A549 (cell line): ENCODE measurements at regions not wholly inside any gene's neighbourhood (a gene's known extent, or its start where the extent isn't known, plus 50 kb on each side); places are given as distances from the start of the nearest gene placed in this dataset.

Experiments
- ATAC-seq, 2 experiments: fragments of 200-7000 bp in 1 of 2; fragments of >200 bp in 1 of 2; cut with Nextera tagmentation in 1 of 2; cut with Tn5 transposase in 1 of 2; 3 replicates each; pipeline versions ENCODE4 v1.8.0 to v1.9.1; 2018 to 2020; ENCODE audit warnings: mild to moderate bottlenecking in 1 of 2, moderate library complexity in 1 of 2
- CTCF ChIA-PET: fragments of 300-600 bp; sonication (Branson Sonifier 250); formaldehyde crosslinking; extraction: SDS; loops from one replicate; lab custom pipeline; 2021; ENCODE audit warnings: antibody characterized with exemption, inconsistent platforms; lab: Yijun Ruan, JAX
- POLR2A ChIA-PET: fragments of 350-600 bp; formaldehyde crosslinking; extraction: SDS; loops from one replicate; lab custom pipeline; 2021; ENCODE audit warnings: antibody characterized with exemption, inconsistent platforms; lab: Yijun Ruan, JAX
- DNase-seq, 2 experiments: peaks; one replicate each; pipeline versions ENCODE4 v3.0.0 to v3.0.0-alpha.2; 2011 to 2016; ENCODE audit warnings: low read depth in 1 of 2, low spot score in 1 of 2
- FAIRE-seq: peaks from 2 replicates; lab custom pipeline; 2011; peaks lifted over from hg19 to GRCh38; lab: Jason Lieb, UNC
- H3K27ac ChIP-seq, 2 experiments: fragments of >200 bp; sonication (Bioruptor Twin); formaldehyde crosslinking; 3 replicates each; pipeline ENCODE4 v1.5.1; 2016 to 2017
- H3K4me1 ChIP-seq: fragments of >200 bp; sonication (Bioruptor Twin); formaldehyde crosslinking; 3 replicates; pipeline ENCODE4 v1.6.1; 2016
- H3K4me2 ChIP-seq: fragments of >200 bp; sonication (Bioruptor Twin); formaldehyde crosslinking; 3 replicates; pipeline ENCODE4 v1.6.1; 2016
- H3K4me3 ChIP-seq: fragments of >200 bp; sonication (Bioruptor Twin); formaldehyde crosslinking; 3 replicates; pipeline ENCODE4 v1.5.1; 2016
- H3K9me3 ChIP-seq: fragments of >200 bp; sonication (Bioruptor Twin); formaldehyde crosslinking; 3 replicates; pipeline ENCODE4 v1.6.1; 2016
- BHLHE40 ChIP-seq: IDR thresholded peaks from 2 replicates; pipeline ENCODE4 v1.6.1; 2012; ENCODE audit warnings: low read depth, low read length, inconsistent platforms
- CBX2 ChIP-seq: fragments of 200-600 bp; sonication (generic); IDR thresholded peaks from 2 replicates; pipeline ENCODE4 v1.6.1; 2016; ENCODE audit warnings: low read depth, mild to moderate bottlenecking, borderline replicate concordance
- CBX8 ChIP-seq: fragments of 200-600 bp; sonication (generic); IDR thresholded peaks from 2 replicates; pipeline ENCODE4 v1.6.1; 2016
- CHD4 ChIP-seq: fragments of 200-600 bp; sonication (generic); IDR thresholded peaks from 2 replicates; pipeline ENCODE4 v1.6.1; 2016; ENCODE audit warnings: antibody characterized with exemption, mild to moderate bottlenecking, borderline replicate concordance
- EHF ChIP-seq: fragments of 250-450 bp; sonication (Bioruptor Pico); IDR thresholded peaks from 2 replicates; pipeline ENCODE4 v1.5.0; 2020; ENCODE audit warnings: mild to moderate bottlenecking
- ELK1 ChIP-seq: fragments of 150-350 bp; IDR thresholded peaks from 2 replicates; pipeline ENCODE4 v1.6.1; 2014; ENCODE audit warnings: low read depth, mild to moderate bottlenecking, low read length
- FOSB ChIP-seq: fragments of 250-450 bp; sonication (Bioruptor Pico); IDR thresholded peaks from 2 replicates; pipeline ENCODE4 v1.5.0; 2020; ENCODE audit warnings: mild to moderate bottlenecking, moderate library complexity
- FOSL2 ChIP-seq, 2 experiments: fragments of 450-650 bp in 1 of 2; fragments of >200 bp in 1 of 2; sonication (Bioruptor Twin) in 1 of 2; formaldehyde crosslinking; IDR thresholded peaks; 2 replicates each; pipeline versions ENCODE4 v1.5.0 to v1.6.1; 2016 to 2020; ENCODE audit warnings: mild to moderate bottlenecking in 1 of 2, moderate library complexity in 1 of 2
- FOXS1 ChIP-seq: fragments of 250-450 bp; sonication (Bioruptor Pico); IDR thresholded peaks from 2 replicates; pipeline ENCODE4 v1.5.0; 2020; ENCODE audit warnings: mild to moderate bottlenecking, moderate library complexity
- HDAC2 ChIP-seq: fragments of 200-600 bp; sonication (generic); IDR thresholded peaks from 2 replicates; pipeline ENCODE4 v1.6.1; 2016
- HMGXB4 ChIP-seq: fragments of 250-450 bp; sonication (Bioruptor Pico); IDR thresholded peaks from 2 replicates; pipeline ENCODE4 v1.5.0; 2021; ENCODE audit warnings: mild to moderate bottlenecking, moderate library complexity, borderline replicate concordance
- HOXA7 ChIP-seq: fragments of 250-450 bp; sonication (Bioruptor Pico); IDR thresholded peaks from 2 replicates; pipeline ENCODE4 v1.5.0; 2020; ENCODE audit warnings: mild to moderate bottlenecking, moderate library complexity
- JUN ChIP-seq, 2 experiments: fragments of >200 bp; sonication (Bioruptor Twin); formaldehyde crosslinking; IDR thresholded peaks; 2 replicates in 1 of 2; 3 replicates in 1 of 2; pipeline ENCODE4 v1.6.1; 2016 to 2017
- KDM5A ChIP-seq: fragments of 200-600 bp; sonication (generic); IDR thresholded peaks from 2 replicates; pipeline ENCODE4 v1.6.1; 2016; ENCODE audit warnings: antibody characterized with exemption, mild to moderate bottlenecking
- MAX ChIP-seq: IDR thresholded peaks from 2 replicates; pipeline ENCODE4 v1.6.1; 2012
- NPAS2 ChIP-seq: fragments of 250-450 bp; sonication (Bioruptor Pico); IDR thresholded peaks from 2 replicates; pipeline ENCODE4 v1.8.0; 2022; ENCODE audit warnings: mild to moderate bottlenecking, moderate library complexity, borderline replicate concordance
- NR3C1 ChIP-seq: fragments of >200 bp; sonication (Bioruptor Twin); formaldehyde crosslinking; IDR thresholded peaks from 3 replicates; pipeline ENCODE4 v1.6.1; 2017
- POLR2A ChIP-seq: IDR thresholded peaks from 2 replicates; pipeline ENCODE4 v1.6.1; 2012; ENCODE audit warnings: mild to moderate bottlenecking, low read length
- RNF2 ChIP-seq: fragments of 200-600 bp; sonication (generic); IDR thresholded peaks from 2 replicates; pipeline ENCODE4 v1.6.1; 2016; ENCODE audit warnings: low read depth, mild to moderate bottlenecking, antibody characterized with exemption, moderate library complexity, borderline replicate concordance
- TP53 ChIP-seq: fragments of 250-450 bp; sonication (Bioruptor Pico); IDR thresholded peaks from 2 replicates; pipeline ENCODE4 v1.5.0; 2021; ENCODE audit warnings: mild to moderate bottlenecking, moderate library complexity
- ZC3H11A ChIP-seq: fragments of 450-650 bp; IDR thresholded peaks from 2 replicates; pipeline ENCODE4 v1.6.1; 2014; ENCODE audit warnings: antibody characterized with exemption, mild to moderate bottlenecking
- ZFP36 ChIP-seq: fragments of 450-650 bp; IDR thresholded peaks from 2 replicates; pipeline ENCODE4 v1.6.1; 2014; ENCODE audit warnings: borderline replicate concordance; ENCODE audit not compliant: partially characterized antibody
- WGBS: methylation state at CpG from one replicate; pipeline ENCODE4 v1.1.6; 2017; ENCODE audit errors: missing lambda C conversion rate; 5-methylcytosine and 5-hydroxymethylcytosine counted together
- TF ChIP-seq, protein P1 (sequence below): fragments of >200 bp; sonication (Bioruptor Twin); formaldehyde crosslinking; IDR thresholded peaks from 3 replicates; pipeline ENCODE4 v1.5.1; 2016
- TF ChIP-seq, protein P2 (sequence below): fragments of >200 bp; sonication (Bioruptor Twin); formaldehyde crosslinking; IDR thresholded peaks from 3 replicates; pipeline ENCODE4 v1.6.1; 2016
- TF ChIP-seq, protein P3 (sequence below): fragments of 250-450 bp; sonication (Bioruptor Pico); IDR thresholded peaks from 2 replicates; pipeline ENCODE4 v1.5.0; 2020; ENCODE audit warnings: low read depth, mild to moderate bottlenecking, moderate library complexity

GRCh38 chr1:172883387-172883791 lies 167.4 kb downstream of the TNFSF18 start:
- CTCF ChIA-PET: no interaction called here
- Histone ChIP-seq H3K9me3 (0 out of 3 replicates have a peak, but pooled peaks cover 3% of the 10 kb centered on the region), H3K4me3 (no peak overlapping the region), H3K4me1 (peaks cover 28% of the 10 kb centered on the region), H3K4me2 (no peak overlapping the region), H3K27ac (peak overlapping the region in 1 of 2 experiments; percentile 21; a peak in 2 of 6 replicates)
- no peak for TF ChIP-seq ZFP36
- no peak for TF ChIP-seq BHLHE40
- TF ChIP-seq ELK1: no peak
- TF ChIP-seq EHF (CRISPR knock-in tag): no peak
- POLR2A ChIA-PET: no interaction called here
- DNase-seq (no peak), FAIRE-seq (no peak), ATAC-seq (no peak)
- 90% methylated on average over 3 of the region's 3 CpGs for WGBS

DNA sequence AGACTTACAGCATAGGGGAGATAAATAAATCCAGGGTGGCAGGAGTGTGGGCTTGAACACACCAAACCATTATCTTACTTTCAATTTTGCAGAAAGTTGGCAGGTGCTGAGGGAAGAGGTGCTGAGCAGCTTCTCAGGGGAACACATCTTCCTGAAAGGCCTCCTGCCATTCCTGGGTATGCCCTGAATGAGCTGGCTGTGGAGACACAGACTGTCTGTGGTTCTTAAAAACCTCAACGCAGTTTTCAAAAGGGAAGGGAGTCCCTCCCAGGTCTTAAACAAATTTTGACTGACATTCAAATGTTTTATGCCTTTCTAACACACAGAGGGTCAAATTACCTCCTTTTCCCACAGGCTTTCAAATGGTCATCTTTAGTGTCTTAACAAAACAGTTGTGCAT lies 166.9 kb downstream of the TNFSF18 start:
- DNase-seq: no peak
- ChIA-PET POLR2A (interaction anchor here (0.6 kb wide), 1 partner anchor 283 kb away, joined by 3 read pairs; no protein-coding TSS in a partner anchor), CTCF (no interaction called here)
- Histone ChIP-seq H3K9me3 (0 out of 3 replicates have a peak, but pooled peaks cover 3% of the 10 kb centered on the region), H3K4me1 (peaks cover 28% of the 10 kb centered on the region)
- WGBS: 50% methylated on average over 1 of the region's 1 CpG
- TF ChIP-seq CHD4 (no peak), HOXA7 (CRISPR knock-in tag) (no peak), CBX8 (no peak), FOXS1 (no peak), KDM5A (no peak)
- TF ChIP-seq, all 56 proteins: peak for 0
- Histone ChIP-seq H3K27ac (peak overlapping the region in 1 of 2 experiments; percentile 21; a peak in 2 of 6 replicates), H3K4me3 (no peak overlapping the region), H3K4me2 (no peak overlapping the region)
- FAIRE-seq (no peak), ATAC-seq (no peak)

DNA sequence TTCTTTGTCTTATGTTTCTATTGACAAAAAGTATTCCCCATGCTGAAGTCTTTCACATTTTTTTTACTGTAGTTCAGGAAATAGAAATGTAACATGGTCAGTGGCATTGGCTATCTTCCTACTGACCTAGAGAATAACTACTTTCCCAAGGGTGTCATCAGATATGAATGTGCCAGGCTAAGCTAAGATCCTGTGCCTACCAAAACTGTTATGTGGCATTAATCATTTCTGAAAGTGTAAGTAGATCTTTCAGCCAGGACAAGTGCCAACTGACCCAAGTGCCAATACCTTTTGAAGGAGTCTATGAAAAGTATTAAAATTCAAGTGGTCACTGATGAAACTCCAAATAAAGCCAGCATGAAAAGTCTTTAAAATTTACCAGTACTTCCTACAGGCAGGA lies 165.3 kb downstream of the TNFSF18 start:
- TF ChIP-seq, protein P1, sequence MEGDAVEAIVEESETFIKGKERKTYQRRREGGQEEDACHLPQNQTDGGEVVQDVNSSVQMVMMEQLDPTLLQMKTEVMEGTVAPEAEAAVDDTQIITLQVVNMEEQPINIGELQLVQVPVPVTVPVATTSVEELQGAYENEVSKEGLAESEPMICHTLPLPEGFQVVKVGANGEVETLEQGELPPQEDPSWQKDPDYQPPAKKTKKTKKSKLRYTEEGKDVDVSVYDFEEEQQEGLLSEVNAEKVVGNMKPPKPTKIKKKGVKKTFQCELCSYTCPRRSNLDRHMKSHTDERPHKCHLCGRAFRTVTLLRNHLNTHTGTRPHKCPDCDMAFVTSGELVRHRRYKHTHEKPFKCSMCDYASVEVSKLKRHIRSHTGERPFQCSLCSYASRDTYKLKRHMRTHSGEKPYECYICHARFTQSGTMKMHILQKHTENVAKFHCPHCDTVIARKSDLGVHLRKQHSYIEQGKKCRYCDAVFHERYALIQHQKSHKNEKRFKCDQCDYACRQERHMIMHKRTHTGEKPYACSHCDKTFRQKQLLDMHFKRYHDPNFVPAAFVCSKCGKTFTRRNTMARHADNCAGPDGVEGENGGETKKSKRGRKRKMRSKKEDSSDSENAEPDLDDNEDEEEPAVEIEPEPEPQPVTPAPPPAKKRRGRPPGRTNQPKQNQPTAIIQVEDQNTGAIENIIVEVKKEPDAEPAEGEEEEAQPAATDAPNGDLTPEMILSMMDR: no peak
- TF ChIP-seq POLR2A (no peak), FOSB (CRISPR knock-in tag) (no peak), TP53 (CRISPR knock-in tag) (no peak), HDAC2 (no peak), KDM5A (no peak)
- TF ChIP-seq, protein P2, sequence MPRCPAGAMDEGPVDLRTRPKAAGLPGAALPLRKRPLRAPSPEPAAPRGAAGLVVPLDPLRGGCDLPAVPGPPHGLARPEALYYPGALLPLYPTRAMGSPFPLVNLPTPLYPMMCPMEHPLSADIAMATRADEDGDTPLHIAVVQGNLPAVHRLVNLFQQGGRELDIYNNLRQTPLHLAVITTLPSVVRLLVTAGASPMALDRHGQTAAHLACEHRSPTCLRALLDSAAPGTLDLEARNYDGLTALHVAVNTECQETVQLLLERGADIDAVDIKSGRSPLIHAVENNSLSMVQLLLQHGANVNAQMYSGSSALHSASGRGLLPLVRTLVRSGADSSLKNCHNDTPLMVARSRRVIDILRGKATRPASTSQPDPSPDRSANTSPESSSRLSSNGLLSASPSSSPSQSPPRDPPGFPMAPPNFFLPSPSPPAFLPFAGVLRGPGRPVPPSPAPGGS: no peak
- POLR2A ChIA-PET: no interaction called here
- DNase-seq (no peak), FAIRE-seq (no peak), ATAC-seq (no peak)
- peaks cover 28% of the 10 kb centered on the region for H3K4me1 ChIP-seq
- no peaks in the 10 kb centered on the region for H3K9me3 ChIP-seq
- CTCF ChIA-PET: interaction anchor here (1.3 to 1.4 kb wide), 3 partner anchors 9 to 318 kb away, joined by 3 to 5 read pairs (median 4); no protein-coding TSS in a partner anchor
- H3K27ac ChIP-seq: peak overlapping the region in 1 of 2 experiments; percentile 6; a peak in 1 of 6 replicates
- no peak overlapping the region for H3K4me3 ChIP-seq
- peak overlapping the region; percentile 52 for H3K4me2 ChIP-seq

DNA sequence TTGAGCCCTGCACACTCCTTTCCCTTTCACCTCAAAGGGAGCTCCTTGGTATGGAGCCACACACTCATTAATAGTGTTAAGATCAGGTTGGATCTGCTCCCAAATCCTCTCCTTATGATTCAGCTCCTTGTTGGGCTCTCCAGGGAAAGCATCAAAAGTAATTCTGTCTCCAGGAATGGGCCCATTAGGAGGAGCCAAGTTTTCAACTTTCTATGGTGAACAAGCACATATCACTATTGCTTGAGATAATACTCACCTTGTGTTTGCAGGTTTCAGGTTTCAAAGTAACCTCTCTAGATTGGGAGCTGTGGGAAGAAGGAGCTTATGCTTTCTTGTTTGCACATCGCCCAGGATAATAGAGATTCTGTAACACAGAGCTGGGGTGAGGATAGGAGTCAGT lies 164.8 kb downstream of the TNFSF18 start:
- CTCF ChIA-PET: interaction anchor here (1.3 to 1.4 kb wide), 3 partner anchors 9 to 317 kb away, joined by 3 to 5 read pairs (median 4); no protein-coding TSS in a partner anchor
- Histone ChIP-seq H3K4me3 (no peak overlapping the region), H3K4me2 (peak overlapping the region; percentile 52), H3K9me3 (no peaks in the 10 kb centered on the region), H3K27ac (peak overlapping the region in 1 of 2 experiments; percentile 9; a peak in 1 of 6 replicates), H3K4me1 (peaks cover 28% of the 10 kb centered on the region)
- FAIRE-seq (no peak), DNase-seq (no peak), ATAC-seq (peak in 1 of 2 experiments; percentile 32; a peak in 2 of 6 replicates)
- POLR2A ChIA-PET: no interaction called here
- WGBS: 65% methylated on average over 1 of the region's 1 CpG
- TF ChIP-seq FOSL2 (IDR thresholded peaks at IDR 0.05) (no peak), FOSL2 (CRISPR knock-in tag; IDR thresholded peaks at IDR 0.05) (no peak), HMGXB4 (CRISPR knock-in tag) (no peak), NPAS2 (CRISPR knock-in tag) (no peak), NR3C1 (no peak), RNF2 (no peak), FOXS1 (no peak), ZC3H11A (no peak), JUN (IDR thresholded peaks at IDR 0.05) (no peak), MAX (no peak), CBX2 (no peak)
- TF ChIP-seq, protein P3, sequence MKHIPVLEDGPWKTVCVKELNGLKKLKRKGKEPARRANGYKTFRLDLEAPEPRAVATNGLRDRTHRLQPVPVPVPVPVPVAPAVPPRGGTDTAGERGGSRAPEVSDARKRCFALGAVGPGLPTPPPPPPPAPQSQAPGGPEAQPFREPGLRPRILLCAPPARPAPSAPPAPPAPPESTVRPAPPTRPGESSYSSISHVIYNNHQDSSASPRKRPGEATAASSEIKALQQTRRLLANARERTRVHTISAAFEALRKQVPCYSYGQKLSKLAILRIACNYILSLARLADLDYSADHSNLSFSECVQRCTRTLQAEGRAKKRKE (CRISPR knock-in tag): no peak
